ENCODE measurements at regions not wholly inside any gene's neighbourhood (a gene's known extent, or its start where the extent isn't known, plus 50 kb on each side); places are given as distances from the start of the nearest gene placed in this dataset.

DNA sequence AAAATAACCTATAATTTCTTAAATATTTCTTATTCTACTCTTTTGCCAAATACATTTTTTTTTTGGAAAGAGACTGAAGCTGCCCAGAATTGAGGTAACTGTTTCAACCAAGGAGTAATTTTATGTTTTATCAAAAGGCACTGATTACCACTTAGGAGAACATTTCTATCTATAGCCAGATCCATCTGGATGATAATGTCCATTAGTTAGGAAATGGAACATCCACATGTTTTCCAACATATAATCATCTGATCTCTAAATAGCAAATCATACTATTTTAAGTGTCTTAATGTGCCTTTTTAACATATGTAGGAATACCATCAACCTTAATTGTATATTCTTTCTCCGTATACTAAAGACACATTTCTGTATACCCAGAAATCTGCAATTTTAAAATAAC is 1068.9 kb downstream of the NXPH1 start:
- TF ChIP-seq, protein P1, sequence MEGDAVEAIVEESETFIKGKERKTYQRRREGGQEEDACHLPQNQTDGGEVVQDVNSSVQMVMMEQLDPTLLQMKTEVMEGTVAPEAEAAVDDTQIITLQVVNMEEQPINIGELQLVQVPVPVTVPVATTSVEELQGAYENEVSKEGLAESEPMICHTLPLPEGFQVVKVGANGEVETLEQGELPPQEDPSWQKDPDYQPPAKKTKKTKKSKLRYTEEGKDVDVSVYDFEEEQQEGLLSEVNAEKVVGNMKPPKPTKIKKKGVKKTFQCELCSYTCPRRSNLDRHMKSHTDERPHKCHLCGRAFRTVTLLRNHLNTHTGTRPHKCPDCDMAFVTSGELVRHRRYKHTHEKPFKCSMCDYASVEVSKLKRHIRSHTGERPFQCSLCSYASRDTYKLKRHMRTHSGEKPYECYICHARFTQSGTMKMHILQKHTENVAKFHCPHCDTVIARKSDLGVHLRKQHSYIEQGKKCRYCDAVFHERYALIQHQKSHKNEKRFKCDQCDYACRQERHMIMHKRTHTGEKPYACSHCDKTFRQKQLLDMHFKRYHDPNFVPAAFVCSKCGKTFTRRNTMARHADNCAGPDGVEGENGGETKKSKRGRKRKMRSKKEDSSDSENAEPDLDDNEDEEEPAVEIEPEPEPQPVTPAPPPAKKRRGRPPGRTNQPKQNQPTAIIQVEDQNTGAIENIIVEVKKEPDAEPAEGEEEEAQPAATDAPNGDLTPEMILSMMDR (IDR thresholded peaks at IDR 0.05): no peak
- no peak for ATAC-seq
- no peak overlapping the region for H3K27ac Mint-ChIP-seq
- CTCF ChIA-PET: no interaction called here
- no peak overlapping the region for H3K4me3 Mint-ChIP-seq
- no peaks in the 10 kb centered on the region for H3K36me3 Mint-ChIP-seq (ENCODE audit: low read depth)
- intact Hi-C loops (cut with micrococcal nuclease): no loop called here
- no peak for DNase-seq
- H3K4me1 Mint-ChIP-seq (ENCODE audit: low read depth): no peaks in the 10 kb centered on the region
- POLR2A ChIA-PET: no interaction called here
- no peaks in the 10 kb centered on the region for H3K27me3 Mint-ChIP-seq
- peaks cover 8% of the 10 kb centered on the region for H3K9me3 Mint-ChIP-seq

DNA sequence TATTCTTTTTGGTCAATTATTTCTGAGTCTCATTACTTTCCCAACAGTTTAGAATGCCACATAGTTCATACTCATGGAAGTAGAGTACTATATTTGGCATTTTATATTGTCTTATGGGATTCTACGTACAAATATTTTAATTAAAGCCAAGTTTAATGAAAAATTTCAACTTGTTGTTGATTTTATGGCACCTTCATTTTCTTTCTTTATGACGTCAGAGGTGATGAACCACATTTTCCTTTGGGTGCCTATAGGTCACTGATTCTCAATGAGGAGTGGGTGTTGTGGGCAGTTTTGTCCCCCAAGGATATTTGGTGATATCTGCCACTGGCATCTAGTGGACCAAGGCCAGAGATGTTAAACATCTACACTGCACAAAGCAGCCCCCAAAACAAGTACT is 1071.3 kb downstream of the NXPH1 start:
- Mint-ChIP-seq H3K36me3 (ENCODE audit: low read depth) (no peaks in the 10 kb centered on the region), H3K9me3 (peaks cover 5% of the 10 kb centered on the region), H3K4me1 (ENCODE audit: low read depth) (no peaks in the 10 kb centered on the region), H3K27ac (no peak overlapping the region), H3K4me3 (no peak overlapping the region), H3K27me3 (no peaks in the 10 kb centered on the region)
- TF ChIP-seq, protein P1 (IDR thresholded peaks at IDR 0.05): no peak
- ChIA-PET CTCF (no interaction called here), POLR2A (no interaction called here)
- intact Hi-C loops (cut with micrococcal nuclease): no loop called here
- ATAC-seq (no peak), DNase-seq (no peak)

DNA sequence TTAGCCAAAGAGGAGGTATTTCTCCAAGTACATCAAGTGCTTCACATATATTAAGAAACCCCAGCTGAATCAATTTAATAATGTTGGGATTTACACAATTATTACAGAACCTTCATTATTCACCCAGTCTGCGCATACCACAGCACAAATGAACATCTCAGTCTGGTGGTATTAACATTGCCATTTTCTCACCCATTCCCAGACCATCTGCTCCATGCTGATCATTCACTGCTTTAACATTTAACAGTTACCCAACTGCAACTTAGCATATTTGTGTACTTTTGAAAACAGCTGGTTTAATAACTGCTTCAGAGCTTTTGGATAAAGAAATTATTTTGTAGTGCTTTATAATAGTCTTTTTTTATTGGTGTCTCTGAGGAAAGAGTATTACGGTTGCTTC is 1072.1 kb downstream of the NXPH1 start:
- Mint-ChIP-seq H3K36me3 (ENCODE audit: low read depth) (no peaks in the 10 kb centered on the region), H3K4me1 (ENCODE audit: low read depth) (no peaks in the 10 kb centered on the region), H3K4me3 (no peak overlapping the region), H3K27ac (no peak overlapping the region), H3K9me3 (peaks cover 5% of the 10 kb centered on the region), H3K27me3 (no peaks in the 10 kb centered on the region)
- TF ChIP-seq, protein P1 (IDR thresholded peaks at IDR 0.05): no peak
- intact Hi-C loops (cut with micrococcal nuclease): no loop called here
- ChIA-PET CTCF (no interaction called here), POLR2A (no interaction called here)
- DNase-seq (no peak), ATAC-seq (no peak)

DNA sequence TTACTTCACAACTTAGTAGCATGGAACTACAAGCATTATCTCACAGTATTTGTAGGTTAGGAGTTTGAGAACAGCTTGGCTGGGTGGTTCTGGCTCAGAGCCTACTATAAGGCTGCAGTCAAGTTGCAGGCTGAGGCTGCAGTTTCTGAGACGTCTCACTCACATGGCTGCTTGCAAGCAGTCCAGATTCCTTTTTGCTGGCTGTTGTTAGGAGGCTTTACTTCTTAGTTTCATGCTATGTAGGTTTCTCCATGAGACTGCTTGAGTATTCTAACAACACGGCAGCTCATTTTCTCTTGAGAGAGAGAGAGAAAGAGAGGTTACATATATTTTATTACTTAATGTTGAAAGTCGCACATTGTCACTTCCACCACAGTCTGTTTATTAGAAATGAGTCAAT is 1073.9 kb downstream of the NXPH1 start:
- Mint-ChIP-seq H3K4me1 (ENCODE audit: low read depth) (no peaks in the 10 kb centered on the region), H3K36me3 (ENCODE audit: low read depth) (no peaks in the 10 kb centered on the region), H3K9me3 (no peaks in the 10 kb centered on the region), H3K4me3 (no peak overlapping the region), H3K27me3 (no peaks in the 10 kb centered on the region), H3K27ac (no peak overlapping the region)
- ATAC-seq (no peak), DNase-seq (no peak)
- intact Hi-C loops (cut with micrococcal nuclease): no loop called here
- CTCF ChIA-PET: no interaction called here
- TF ChIP-seq, protein P1 (IDR thresholded peaks at IDR 0.05): no peak
- POLR2A ChIA-PET: no interaction called here

DNA sequence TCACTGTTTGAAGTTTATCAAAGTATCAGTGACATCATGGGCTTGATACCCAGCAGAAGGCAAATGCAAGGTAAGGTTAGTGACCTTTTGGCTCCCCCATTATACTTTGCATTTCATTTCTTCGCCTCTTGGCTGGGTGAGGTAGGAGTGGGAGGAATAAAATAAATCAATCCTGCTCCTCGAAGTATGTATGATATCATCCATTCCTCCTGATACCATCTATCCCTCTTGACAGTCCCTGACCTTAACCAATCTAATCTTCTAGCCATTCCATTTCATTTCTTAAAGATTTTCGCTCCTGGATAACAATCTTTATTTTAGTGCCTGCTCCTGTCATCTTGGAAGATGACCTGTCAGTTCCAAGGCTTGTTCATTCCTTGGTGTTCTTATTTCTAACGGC is 1083.3 kb downstream of the NXPH1 start:
- no peaks in the 10 kb centered on the region for H3K27me3 Mint-ChIP-seq
- DNase-seq (no peak), ATAC-seq (no peak)
- intact Hi-C loops (cut with micrococcal nuclease): no loop called here
- TF ChIP-seq, protein P1 (IDR thresholded peaks at IDR 0.05): no peak
- H3K36me3 Mint-ChIP-seq (ENCODE audit: low read depth): no peaks in the 10 kb centered on the region
- ChIA-PET CTCF (no interaction called here), POLR2A (no interaction called here)
- no peak overlapping the region for H3K27ac Mint-ChIP-seq
- no peak overlapping the region for H3K4me3 Mint-ChIP-seq
- no peaks in the 10 kb centered on the region for H3K4me1 Mint-ChIP-seq (ENCODE audit: low read depth)
- H3K9me3 Mint-ChIP-seq: peaks cover 6% of the 10 kb centered on the region
